ENCODE measurements at regions not wholly inside any gene's neighbourhood (a gene's known extent, or its start where the extent isn't known, plus 50 kb on each side); places are given as distances from the start of the nearest gene placed in this dataset.

GRCh38 chr14:101040538-101041442, 137.3 kb upstream of the RTL1 start (continued):
- TF ChIP-seq CSRNP1 (CRISPR knock-in tag; IDR thresholded peaks at IDR 0.05), result no peak
- no peak for TF ChIP-seq ZMYM3 (CRISPR knock-in tag; IDR thresholded peaks at IDR 0.05)
- no peak for TF ChIP-seq ZNF430 (CRISPR knock-in tag; IDR thresholded peaks at IDR 0.05)
- TF ChIP-seq SP1 (IDR thresholded peaks at IDR 0.05), result no peak
- TF ChIP-seq SP1 (CRISPR knock-in tag; IDR thresholded peaks at IDR 0.05), result no peak
- TF ChIP-seq ARNT (IDR thresholded peaks at IDR 0.05), result no peak
- peak; percentile 98 for TF ChIP-seq TBX2 (CRISPR knock-in tag; IDR thresholded peaks at IDR 0.05; ENCODE audit: borderline replicate concordance)
- TF ChIP-seq ZNF460 (CRISPR knock-in tag; IDR thresholded peaks at IDR 0.05; ENCODE audit: borderline replicate concordance), result no peak
- no peak for TF ChIP-seq KLF13 (CRISPR knock-in tag; IDR thresholded peaks at IDR 0.05)
- TF ChIP-seq ZBTB33 (CRISPR knock-in tag; IDR thresholded peaks at IDR 0.05), result no peak
- TF ChIP-seq HOXA7 (CRISPR knock-in tag; IDR thresholded peaks at IDR 0.05), result no peak
- TF ChIP-seq ZBTB34 (CRISPR knock-in tag; IDR thresholded peaks at IDR 0.05), result no peak
- TF ChIP-seq HNRNPLL (IDR thresholded peaks at IDR 0.05; ENCODE audit: low read depth, low read length, poor library complexity, severe bottlenecking), result no peak
- no peak for TF ChIP-seq MLLT10 (CRISPR knock-in tag; IDR thresholded peaks at IDR 0.05)
- TF ChIP-seq KLF15 (CRISPR knock-in tag; IDR thresholded peaks at IDR 0.05; ENCODE audit: borderline replicate concordance), result no peak
- TF ChIP-seq EP300 (IDR thresholded peaks at IDR 0.05; ENCODE audit: low read depth in 2 of 2, low read length in 2 of 2), result peak in 1 of 2 experiments; percentile 59; a peak in 1 of 4 replicates
- TF ChIP-seq EP300 (CRISPR knock-in tag; IDR thresholded peaks at IDR 0.05; ENCODE audit: borderline replicate concordance), result peak; percentile 51; the same call in 1 of the 2 replicates
- no peak for TF ChIP-seq RBAK (CRISPR knock-in tag; IDR thresholded peaks at IDR 0.05)
- TF ChIP-seq GRHL1 (CRISPR knock-in tag; conservative IDR thresholded peaks at IDR 0.05), result no peak
- TF ChIP-seq ZNF552 (CRISPR knock-in tag; IDR thresholded peaks at IDR 0.05; ENCODE audit: borderline replicate concordance), result no peak
- TF ChIP-seq GABPA (IDR thresholded peaks at IDR 0.05; ENCODE audit: low read depth, low read length), result no peak
- TF ChIP-seq GABPA (CRISPR knock-in tag; IDR thresholded peaks at IDR 0.05; ENCODE audit: low read depth), result no peak
- no peak for TF ChIP-seq ZKSCAN5 (CRISPR knock-in tag; IDR thresholded peaks at IDR 0.05)
- TF ChIP-seq JDP2 (CRISPR knock-in tag; IDR thresholded peaks at IDR 0.05; ENCODE audit: borderline replicate concordance), result no peak
- TF ChIP-seq MYC (CRISPR knock-in tag; IDR thresholded peaks at IDR 0.05; ENCODE audit: borderline replicate concordance), result no peak
